HG02981 (cell line): ENCODE measurements at regions not wholly inside any gene's neighbourhood (a gene's known extent, or its start where the extent isn't known, plus 50 kb on each side); places are given as distances from the start of the nearest gene placed in this dataset.
A peak's percentile ranks its signal among the peaks of the same experiment; 100 is the strongest.

Experiments used
- ATAC-seq: cut with Tn5 transposase; IDR thresholded peaks from one replicate; pipeline ENCODE4 v1.9.1; 2021; ENCODE audit warnings: mild to moderate bottlenecking, moderate library complexity; ENCODE audit not compliant: unreplicated experiment

DNA sequence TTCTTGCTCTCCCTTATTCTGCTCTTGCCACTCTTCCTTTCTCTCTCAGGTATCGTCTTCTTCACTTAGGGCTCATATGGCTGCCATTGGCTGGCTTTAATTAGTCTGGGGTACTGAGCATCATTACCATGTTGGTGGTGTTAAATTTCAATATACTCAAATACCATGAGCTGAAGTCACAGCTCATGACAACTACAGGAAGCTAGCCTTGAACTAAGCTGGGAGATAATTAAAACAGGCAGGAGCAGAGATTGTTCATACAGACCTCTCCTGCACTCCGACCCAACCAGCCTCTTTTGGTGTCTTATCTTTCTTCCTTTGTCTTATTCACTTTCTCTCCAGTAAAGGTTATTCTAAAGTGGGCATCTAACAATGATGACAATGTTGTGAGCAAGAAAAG, 130.9 kb upstream of the BLID start:
- no peak for ATAC-seq

DNA sequence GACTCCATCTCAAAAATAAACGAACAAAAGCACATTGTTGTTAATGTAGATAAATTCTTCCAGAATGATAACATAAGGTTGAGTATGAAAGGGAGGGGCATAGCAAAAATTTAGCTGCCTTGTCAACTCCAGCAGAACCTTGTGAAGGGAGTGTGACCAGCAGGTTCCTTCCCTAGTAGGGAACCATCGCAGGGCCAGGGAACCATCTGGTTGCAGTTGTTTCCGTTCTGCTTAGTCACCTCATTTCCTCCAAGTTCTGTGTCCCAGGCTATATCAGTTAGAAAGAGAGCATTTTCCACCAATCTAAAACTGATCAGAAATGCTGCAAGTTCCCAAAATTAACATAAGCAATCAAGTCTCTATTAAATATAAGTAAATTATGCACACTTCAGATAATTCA, 126.7 kb upstream of the BLID start:
- ATAC-seq = no peak

DNA sequence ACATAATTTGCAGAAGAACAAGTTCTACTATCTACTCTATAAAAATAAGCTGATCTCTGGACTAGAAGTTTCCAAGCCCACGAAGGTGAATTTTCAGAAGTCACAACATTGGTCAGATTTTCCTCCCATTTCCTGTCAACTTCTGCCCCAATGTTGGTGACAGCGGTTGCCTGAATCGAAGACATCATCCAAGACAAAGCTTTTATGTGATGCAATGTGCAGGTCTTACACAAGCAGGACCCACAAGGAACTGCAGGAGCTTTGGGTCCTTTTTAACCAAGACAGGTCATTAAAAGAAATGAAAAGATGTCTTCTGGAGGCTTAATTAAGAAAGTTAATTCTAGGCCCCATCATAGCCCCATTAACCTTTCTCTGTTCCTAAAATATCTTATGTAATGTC, 125.6 kb upstream of the BLID start:
- ATAC-seq = no peak

DNA sequence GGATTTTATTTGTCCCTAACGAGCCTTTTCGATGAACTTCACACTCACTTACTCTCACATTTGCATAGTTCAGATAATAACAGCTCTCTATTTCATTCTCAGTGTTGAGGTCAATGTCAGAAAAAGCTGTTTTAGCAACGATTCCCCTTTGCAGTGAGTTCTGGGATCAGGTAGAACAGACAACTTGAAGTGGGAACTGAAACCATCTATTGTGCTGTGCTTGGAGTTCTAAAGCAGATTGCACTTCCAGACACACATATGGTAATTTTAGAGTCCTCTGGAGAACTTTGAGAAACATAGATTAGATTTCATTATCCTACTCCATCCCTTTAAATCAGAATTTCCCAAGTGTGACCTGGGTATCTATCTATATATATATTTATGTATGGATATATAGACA, 124.6 kb upstream of the BLID start:
- no peak for ATAC-seq

DNA sequence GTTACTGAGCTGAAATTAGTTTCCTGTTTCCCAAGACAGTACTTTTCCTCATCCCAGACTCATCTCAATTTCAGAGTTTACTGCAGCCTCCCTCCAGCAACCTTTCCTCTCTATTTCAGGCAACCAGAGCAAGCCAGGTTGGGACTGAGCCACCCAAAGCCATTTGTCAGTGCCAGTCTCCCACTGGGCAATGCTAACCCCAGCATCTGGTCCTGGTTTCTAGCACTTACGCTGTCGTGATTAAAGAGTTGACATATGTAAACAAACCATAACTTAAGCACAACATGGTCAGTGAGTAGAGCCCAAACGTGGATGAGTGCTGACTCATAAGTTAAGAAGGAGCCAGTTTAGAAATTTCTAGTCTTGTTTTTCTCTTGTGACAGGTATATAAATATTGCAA, 119.6 kb upstream of the BLID start:
- ATAC-seq = no peak

DNA sequence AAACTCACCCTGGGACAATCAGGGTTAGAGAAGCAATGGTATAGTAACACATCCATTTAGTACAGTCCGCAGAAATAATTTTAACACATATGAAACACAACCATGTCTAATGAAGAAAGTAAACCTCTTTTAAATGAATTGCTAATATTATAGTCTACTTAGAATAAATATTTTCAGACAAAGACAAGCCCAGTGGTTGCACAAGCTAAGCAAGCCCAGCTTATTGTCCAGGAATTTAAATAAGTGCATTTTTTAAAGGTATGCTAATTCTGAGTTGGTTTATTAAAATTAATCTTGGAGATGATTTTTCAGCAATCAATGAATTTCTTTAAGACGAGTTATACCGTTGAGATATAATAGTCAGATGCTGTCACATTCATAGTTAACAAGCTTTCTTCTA, 118.8 kb upstream of the BLID start:
- ATAC-seq = no peak

DNA sequence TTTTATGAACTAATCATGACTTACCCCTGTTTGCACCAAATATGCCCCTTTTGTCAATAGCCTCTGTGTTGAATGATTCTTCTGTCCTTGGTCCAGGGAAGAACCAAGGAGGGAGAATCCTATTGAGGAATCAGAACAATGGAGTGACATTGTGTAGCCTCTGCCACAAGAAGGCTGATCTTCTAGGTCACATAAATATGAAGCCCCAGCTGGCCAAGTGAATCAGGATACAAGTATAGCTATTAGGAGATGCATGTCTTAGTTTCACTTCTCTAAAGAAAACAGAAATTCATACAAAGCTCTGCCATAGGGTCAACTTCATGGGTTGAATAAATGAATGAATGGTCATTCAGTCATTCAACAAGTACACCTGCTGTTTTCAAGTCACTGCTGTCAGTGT, 118.2 kb upstream of the BLID start:
- no peak for ATAC-seq

DNA sequence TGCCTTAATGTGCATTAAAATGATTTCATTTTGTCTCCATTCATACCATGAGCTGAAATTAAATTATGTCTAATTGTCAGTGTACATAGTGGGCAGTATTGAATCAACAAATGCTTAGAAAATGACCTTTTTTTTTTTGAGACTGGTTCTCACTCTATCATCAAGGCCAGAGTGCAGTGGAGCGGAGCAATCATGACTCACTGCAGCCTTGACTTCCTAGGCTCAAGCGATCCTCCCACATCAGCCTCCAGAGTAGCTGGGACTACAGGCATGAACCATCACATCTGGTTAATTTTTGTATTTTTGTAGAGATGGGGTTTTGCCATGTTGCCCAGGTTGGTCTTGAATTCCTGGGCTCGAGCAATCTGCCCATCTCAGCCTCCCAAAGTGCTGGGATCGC, 117.0 kb upstream of the BLID start:
- no peak for ATAC-seq

DNA sequence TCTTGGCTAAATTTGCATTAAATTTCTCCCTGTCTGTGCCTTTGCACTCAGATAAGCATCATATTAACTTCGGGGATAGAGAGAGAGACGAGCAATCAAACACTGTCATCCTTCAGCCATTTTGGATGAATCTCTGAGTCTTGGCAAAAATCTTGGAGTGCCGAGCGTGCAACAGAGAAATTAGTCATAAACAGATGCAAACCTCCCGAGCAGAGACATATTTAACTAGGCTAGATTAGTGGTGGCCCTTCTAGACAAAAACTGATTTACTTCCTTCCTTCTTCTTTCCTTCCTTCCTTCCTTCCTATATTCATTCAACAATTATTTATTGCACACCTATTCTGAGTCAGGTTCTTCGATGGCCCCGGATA, 114.4 kb upstream of the BLID start:
- no peak for ATAC-seq

DNA sequence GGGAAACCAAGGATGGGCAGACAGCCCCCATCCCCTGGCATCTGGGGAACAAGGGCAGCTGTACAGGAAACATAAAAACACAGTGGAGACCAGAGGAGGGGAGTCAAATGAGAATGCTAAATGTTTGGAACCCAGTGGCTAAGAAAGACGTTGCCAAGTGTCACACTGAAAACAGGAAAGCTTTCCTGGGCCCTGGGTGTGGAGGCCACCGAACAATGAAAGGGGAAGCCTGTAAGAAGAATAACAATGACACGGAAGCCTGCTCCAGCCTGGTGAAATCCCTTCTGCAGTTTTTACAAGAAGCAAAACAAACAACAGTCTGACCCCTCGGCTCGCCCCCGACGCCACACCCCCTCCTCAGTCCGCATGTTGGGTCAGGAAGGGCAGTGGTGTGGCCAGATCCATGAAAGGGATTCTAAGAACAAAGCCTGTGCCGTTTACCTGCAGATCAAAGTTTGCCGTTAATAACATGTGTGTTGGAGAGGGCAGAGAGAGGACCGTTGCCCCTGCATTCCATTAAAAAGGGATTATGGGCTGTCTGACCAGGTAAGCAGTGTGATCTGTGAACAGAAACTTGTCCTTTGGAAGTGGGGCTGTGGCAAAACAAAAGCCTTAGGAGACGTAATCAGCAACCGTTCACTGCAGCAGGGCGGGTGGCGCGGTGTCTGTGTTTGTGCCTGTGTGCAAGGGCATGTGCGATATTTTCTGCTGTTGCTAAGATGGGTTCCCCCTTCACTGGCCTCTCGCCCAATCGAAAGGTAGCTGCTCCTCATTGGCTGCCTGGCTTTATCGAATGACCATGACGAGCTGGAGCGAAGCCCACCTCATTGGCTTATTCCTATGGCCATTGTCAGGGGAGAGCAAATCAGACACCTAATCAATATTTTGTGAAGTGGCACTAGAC, 113.7 kb upstream of the BLID start:
- ATAC-seq = no peak

DNA sequence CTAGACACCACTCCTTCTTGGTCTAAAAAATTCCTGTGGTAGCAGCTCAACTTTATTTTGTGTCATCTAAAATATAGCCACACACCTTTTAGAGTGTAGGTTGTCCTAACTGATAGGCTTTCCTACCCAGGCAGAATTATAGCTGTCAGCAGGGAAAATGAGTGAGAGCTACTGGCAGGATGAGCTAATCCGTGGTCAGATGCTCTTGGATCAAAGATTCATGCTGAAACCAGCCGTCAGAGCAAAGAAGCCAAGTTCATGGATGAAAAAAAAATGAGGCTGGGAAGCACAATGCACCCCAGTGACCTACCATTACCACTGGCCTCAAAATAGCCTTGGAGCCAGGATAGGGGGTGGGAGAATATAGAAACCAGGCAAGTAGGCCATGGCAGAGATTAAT, 113.1 kb upstream of the BLID start:
- no peak for ATAC-seq

DNA sequence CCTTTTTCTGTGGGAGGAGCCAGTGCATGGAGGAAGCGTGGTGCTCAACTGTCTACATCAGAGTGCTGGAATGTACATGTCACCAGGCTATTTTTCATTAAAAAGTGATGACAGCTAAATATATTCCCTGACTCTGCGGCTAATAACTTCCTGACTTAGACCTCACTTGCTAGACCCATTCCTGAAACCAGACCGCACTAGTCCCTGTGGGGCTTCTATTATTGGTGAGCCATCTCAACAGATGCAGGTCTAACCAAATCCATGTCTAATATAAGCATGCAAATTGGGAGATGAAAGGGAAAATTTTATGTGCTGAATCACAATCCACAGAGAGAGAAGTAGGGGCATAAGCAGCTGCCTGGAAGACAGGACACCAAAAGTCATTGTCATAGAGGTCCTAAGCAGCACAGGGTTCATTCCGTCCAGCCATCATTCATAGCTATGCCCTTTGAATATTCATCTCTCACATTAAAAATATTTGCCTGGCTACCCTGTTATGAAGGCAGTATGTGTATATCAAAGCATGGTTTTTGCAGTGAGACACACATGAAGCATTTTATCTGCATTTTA, 110.9 kb upstream of the BLID start:
- no peak for ATAC-seq

DNA sequence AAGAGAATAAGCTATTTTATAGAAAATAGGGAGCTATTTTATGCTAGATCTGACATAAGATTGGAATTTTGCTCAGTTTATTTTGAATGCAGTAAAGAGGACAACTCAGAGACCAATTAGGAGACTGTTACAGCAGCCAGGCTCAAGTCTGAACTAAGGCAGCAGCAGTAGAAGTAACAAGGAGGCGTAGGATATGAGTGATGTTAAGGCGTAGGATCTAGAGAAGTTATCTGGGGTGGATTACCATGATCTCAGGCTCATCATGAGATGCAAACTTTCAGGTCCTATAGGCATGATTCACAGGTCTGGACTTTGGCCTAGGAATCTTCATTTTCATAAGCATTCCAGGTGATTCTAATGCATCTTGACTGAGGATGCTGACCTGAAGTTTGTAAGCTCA, 108.9 kb upstream of the BLID start:
- ATAC-seq = no peak

DNA sequence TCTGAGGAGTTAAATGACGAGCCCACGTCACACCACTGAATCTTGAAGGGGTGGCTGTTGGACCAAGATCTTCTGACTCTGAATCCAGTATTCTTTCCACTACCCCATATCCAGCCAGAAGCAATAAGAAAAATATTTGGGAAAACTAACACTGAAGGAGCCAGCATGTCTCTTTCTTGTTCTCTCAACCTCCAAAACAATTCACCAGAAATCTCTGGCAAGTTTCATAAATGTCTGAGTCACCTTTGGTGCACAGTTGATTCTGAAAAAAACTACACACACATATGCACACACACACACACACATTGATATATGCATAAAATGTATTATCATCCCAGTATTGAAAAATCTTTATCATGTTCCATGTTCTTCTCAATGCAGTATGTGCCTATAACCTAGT, 104.3 kb upstream of the BLID start:
- no peak for ATAC-seq

DNA sequence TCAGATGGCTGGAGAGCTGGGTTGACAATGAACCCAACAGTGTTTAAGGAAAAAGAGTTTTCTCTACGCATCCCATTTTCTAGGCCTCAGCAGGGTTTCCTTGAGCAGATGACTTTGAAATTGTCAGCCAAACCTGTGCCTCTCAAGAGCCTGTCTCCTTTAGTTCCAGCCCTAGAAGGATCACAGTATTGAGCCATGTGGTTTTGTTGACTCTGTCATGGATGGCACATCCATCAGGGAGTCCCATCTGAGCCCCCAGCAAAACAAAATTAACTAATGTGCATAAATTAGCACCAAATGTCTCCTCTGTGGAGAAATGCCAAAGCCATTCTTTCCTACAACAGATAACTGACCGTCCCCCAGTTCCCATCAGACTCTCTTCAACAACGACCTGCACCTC, 103.8 kb upstream of the BLID start:
- ATAC-seq = no peak

DNA sequence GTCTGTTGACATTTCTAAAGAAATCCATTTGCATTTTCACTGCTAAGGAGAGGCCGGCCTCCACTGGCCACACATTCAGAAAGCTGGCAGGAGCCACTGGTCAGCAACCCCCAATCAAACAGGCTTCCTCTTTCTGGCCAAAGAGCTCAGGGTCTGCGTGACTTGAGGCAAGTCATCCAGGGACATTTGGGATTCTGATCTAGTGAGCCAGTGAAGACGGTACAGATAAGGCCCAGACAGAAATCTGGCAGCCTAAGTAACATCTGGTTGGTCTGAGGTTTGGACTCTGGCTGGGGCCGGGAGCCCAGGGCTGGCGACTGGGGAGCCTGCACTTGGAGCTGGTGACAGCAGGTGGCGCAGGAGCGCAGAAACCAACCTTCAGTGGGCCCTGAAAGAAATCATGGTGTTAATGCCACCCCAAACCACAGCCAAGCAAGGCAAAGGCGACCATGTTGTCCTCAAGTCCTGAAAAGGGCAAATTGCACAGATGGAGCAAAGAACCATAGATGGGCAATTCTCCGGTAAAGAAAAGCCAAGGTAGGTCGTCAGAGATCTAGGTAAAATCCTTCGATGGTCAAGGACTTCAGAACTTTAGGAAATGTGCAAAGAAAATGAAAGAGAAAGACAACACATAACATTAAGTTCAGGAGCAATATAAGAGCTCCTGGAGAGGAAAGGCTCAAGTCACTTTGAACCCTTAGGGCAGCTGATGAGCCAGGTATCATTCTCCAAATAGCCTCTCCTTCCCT, 99.4 kb upstream of the BLID start:
- ATAC-seq = peak; percentile 81

DNA sequence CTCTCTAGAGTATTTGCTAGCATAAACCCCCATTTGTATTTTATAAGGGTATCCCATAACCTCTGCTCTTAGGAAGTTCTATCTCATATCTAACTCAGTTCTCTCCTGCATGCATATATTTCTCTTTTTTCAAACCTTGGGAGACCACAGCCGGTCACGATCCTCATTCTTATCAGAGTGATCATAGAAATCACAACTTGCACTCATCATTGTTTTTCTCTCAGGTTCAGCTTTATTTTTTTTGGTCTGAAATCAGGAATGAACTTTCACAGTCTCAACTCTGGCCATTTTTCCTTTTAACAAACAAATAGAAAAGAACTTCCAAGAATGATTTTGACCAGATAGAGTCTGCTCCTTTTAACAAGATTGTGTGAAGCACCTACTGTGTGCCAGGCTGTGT, 98.6 kb upstream of the BLID start:
- no peak for ATAC-seq

DNA sequence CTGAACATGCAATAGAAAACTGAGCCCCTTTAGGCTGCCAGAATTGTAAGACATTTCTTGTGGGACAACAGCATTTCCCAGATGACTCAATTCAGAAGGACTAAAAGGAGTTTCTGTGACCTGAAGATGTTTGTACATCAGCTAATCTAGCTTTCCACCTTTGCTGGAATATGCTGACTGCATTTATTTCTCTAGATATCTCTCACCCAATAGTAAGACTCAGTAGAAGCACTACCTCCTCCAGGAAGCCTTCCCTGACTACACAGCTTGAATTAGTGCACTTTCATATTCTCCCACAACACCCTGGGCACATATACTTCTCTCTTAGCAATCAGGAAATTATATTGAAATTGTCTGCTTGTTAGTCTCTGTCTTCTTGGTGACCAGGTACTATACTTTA, 98.1 kb upstream of the BLID start:
- ATAC-seq = no peak

DNA sequence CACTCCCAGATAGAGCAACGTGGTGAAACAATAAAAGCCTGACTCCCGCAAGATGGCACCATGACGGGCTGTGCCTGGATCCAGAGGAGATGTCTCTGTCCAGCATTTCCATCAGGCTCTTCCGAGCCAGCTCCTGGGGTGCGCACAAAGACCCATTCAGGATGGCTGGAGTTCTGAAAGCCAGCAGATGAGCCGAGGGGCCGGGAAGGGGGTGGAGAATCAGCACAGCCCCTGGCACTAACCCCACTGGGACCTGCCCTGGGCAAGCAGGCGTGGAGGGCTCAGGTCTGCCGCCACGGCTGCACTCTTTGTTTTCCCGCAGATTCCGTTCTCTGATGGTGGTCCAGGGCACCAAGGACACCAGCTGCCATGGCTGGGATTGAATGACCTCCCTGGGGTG, 97.2 kb upstream of the BLID start:
- no peak for ATAC-seq

DNA sequence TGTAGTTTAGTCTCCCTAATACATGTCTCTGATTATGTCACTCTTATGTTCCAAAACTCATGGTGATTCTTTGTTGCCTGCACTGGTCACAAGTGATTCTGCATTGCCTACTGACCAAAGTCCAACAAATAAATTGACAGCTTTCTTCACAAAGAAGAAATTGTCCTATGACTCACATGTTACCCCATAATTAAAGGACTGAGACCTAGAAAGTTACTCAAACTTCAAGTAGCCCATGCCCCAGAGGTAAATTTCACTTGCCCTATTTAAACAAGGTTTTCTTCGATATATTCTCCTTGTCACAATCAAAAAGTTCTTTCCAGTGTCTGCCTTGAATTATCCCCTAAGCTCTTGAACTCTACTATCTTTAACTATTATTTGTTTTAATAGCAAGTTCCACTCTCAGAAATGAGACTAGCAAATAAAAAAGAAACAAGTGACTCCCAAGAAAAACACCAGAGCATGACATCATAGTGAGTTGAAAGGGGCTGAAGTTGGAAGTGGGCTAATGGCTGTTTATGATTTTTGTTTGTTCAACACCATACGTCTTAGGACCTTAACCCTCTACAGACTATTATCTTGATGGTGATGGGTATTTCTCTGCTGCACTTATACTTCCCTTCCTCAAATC, 94.5 kb upstream of the BLID start:
- no peak for ATAC-seq

DNA sequence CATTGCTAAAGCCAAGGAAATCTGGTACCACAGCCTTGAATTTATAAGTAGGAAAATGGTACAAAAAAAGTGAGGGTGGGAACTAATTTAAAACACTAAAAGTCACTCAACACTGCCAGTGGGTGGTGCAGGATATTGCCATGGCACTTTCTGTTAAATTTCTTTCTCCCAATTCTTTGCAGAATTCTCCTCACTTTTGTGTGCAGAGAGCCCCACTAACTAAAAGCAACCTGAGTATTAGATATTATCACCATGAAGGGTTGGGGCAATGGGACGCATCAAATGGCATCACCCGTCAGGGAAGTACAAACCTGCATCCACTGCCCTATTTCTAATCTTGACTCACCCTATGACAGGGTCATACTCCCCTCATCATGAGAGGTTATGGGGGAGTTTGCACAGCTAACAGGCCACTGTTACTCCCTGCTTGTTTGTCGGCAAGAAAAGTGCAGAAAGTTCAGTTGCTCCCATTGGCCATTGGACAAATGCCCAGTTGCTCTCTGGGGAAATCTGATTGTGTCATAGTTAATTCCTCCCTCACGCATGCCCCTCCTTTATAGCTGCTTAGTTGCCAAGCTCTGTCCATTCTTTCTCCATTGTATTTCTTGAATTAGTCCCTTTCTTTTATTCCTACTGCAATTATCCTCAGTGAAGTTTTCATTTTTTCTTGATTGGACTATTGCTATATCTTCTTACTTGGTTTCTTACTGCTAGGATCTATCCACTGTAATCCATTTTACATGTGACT, 93.8 kb upstream of the BLID start:
- ATAC-seq = no peak
